ENCODE measurements at regions not wholly inside any gene's neighbourhood (a gene's known extent, or its start where the extent isn't known, plus 50 kb on each side); places are given as distances from the start of the nearest gene placed in this dataset.

GRCh38 chr6:144954241-144954556 is 669.1 kb downstream of the UTRN start:
- no peak for TF ChIP-seq CTCF (conservative IDR thresholded peaks at IDR 0.05)
- no peak for TF ChIP-seq ZFX (IDR thresholded peaks at IDR 0.05)

Data from C4-2B (cell line).